NB4 (cell line): ENCODE measurements at regions not wholly inside any gene's neighbourhood (a gene's known extent, or its start where the extent isn't known, plus 50 kb on each side); places are given as distances from the start of the nearest gene placed in this dataset.

Source experiments
- CTCF ChIP-seq: IDR thresholded peaks from one replicate; pipeline ENCODE4 v1.5.1; 2012; ENCODE audit warnings: low read depth, low read length
- MYC ChIP-seq: IDR thresholded peaks from 2 replicates; pipeline ENCODE4 v1.6.1; 2011; ENCODE audit warnings: low read depth, low read length
- POLR2A ChIP-seq: IDR thresholded peaks from 2 replicates; pipeline ENCODE4 v1.6.1; 2011; ENCODE audit warnings: mild to moderate bottlenecking; ENCODE audit not compliant: insufficient read length; ENCODE audit errors: extremely low read depth

- TF ChIP-seq CTCF (no peak), POLR2A (no peak), MYC (no peak)
Observed at GRCh38 chr10:53716156-53716555, 943.6 kb upstream of the MBL2 start.
